ENCODE measurements at regions not wholly inside any gene's neighbourhood (a gene's known extent, or its start where the extent isn't known, plus 50 kb on each side); places are given as distances from the start of the nearest gene placed in this dataset. TPM values are rescaled to one million over a fixed set of nuclear protein-coding genes. Genes with fewer than 3 reads are reported as not detected.

GRCh38 chr12:128205145-128205544 lies 61.8 kb upstream of the TMEM132C start:
- H3K27ac Mint-ChIP-seq, result no peak overlapping the region
- no peaks in the 10 kb centered on the region for H3K27me3 Mint-ChIP-seq
- no peak overlapping the region for H3K9ac ChIP-seq (ENCODE audit: low read length)
- H3K4me1 Mint-ChIP-seq, result no peaks in the 10 kb centered on the region
- no peaks in the 10 kb centered on the region for H4K20me1 ChIP-seq (ENCODE audit: control insufficient read depth, insufficient read depth, low read length, poor library complexity, severe bottlenecking)
- ATAC-seq (ENCODE audit: low read depth), result no peak
- TF ChIP-seq CTCF (IDR thresholded peaks at IDR 0.05), result no peak
- TF ChIP-seq EZH2 (IDR thresholded peaks at IDR 0.05; ENCODE audit: borderline replicate concordance, insufficient read depth, low read depth, low read length, poor library complexity, severe bottlenecking), result no peak
- no peak overlapping the region for H3K4me3 ChIP-seq (ENCODE audit: control extremely low read depth in 1 of 5, extremely low read depth in 1 of 5, insufficient read depth in 1 of 5, low read depth in 2 of 5, low read length in 4 of 5)
- intact Hi-C loops (cut with micrococcal nuclease), result no loop called here
- DNase-seq, result no peak
- peaks cover 5% of the 10 kb centered on the region for H3K9me3 Mint-ChIP-seq (ENCODE audit: insufficient read depth)
- H3K4me3 Mint-ChIP-seq, result no peak overlapping the region
- H3K4me1 ChIP-seq (ENCODE audit: control insufficient read depth in 2 of 2, insufficient read depth in 2 of 2, low read length in 2 of 2), result no peaks in the 10 kb centered on the region
- no peaks in the 10 kb centered on the region for H3K36me3 ChIP-seq (replicated peaks in 1 of 2; ENCODE audit: control extremely low read depth in 1 of 2, control insufficient read depth in 1 of 2, extremely low read depth in 1 of 2, insufficient read depth in 2 of 2, low read length in 1 of 2)
- H3K9me3 ChIP-seq (ENCODE audit: control extremely low read depth in 1 of 3, control insufficient read depth in 2 of 3, insufficient read depth in 1 of 3, low read length in 2 of 3), result peaks cover 0 to 13% (median 0%) of the 10 kb centered on the region in 3 donors
- H3K79me2 ChIP-seq (ENCODE audit: control insufficient read depth, insufficient read depth, low read length), result no peaks in the 10 kb centered on the region
- WGBS (ENCODE audit: insufficient coverage), result 94% methylated on average over 3 of the region's 3 CpGs
- CTCF ChIA-PET, result no interaction called here
- H3K27me3 ChIP-seq (replicated peaks in 1 of 4; ENCODE audit: control extremely low read depth in 1 of 4, control insufficient read depth in 3 of 4, insufficient read depth in 4 of 4, low read length in 3 of 4), result no peaks in the 10 kb centered on the region
- H3K4me2 ChIP-seq (replicated peaks; ENCODE audit: low read depth, low read length, poor library complexity, severe bottlenecking), result no peak overlapping the region
- POLR2A ChIA-PET, result no interaction called here
- no peak overlapping the region for H3K27ac ChIP-seq (ENCODE audit: low read length in 2 of 2)
- H2AFZ ChIP-seq (ENCODE audit: insufficient read depth, low read depth, low read length, poor library complexity, severe bottlenecking), result no peak overlapping the region

- no peaks in the 10 kb centered on the region for H3K4me1 Mint-ChIP-seq
- Histone ChIP-seq H3K27ac (ENCODE audit: low read length in 2 of 2) (no peak overlapping the region), H3K9me3 (ENCODE audit: control extremely low read depth in 1 of 3, control insufficient read depth in 2 of 3, insufficient read depth in 1 of 3, low read length in 2 of 3) (peaks cover 0 to 13% (median 0%) of the 10 kb centered on the region in 3 donors), H3K4me2 (replicated peaks; ENCODE audit: low read depth, low read length, poor library complexity, severe bottlenecking) (no peak overlapping the region), H4K20me1 (ENCODE audit: control insufficient read depth, insufficient read depth, low read length, poor library complexity, severe bottlenecking) (no peaks in the 10 kb centered on the region), H3K79me2 (ENCODE audit: control insufficient read depth, insufficient read depth, low read length) (no peaks in the 10 kb centered on the region), H3K4me3 (ENCODE audit: control extremely low read depth in 1 of 5, extremely low read depth in 1 of 5, insufficient read depth in 1 of 5, low read depth in 2 of 5, low read length in 4 of 5) (no peak overlapping the region), H3K36me3 (replicated peaks in 1 of 2; ENCODE audit: control extremely low read depth in 1 of 2, control insufficient read depth in 1 of 2, extremely low read depth in 1 of 2, insufficient read depth in 2 of 2, low read length in 1 of 2) (no peaks in the 10 kb centered on the region), H2AFZ (ENCODE audit: insufficient read depth, low read depth, low read length, poor library complexity, severe bottlenecking) (no peak overlapping the region), H3K9ac (ENCODE audit: low read length) (no peak overlapping the region), H3K27me3 (replicated peaks in 1 of 4; ENCODE audit: control extremely low read depth in 1 of 4, control insufficient read depth in 3 of 4, insufficient read depth in 4 of 4, low read length in 3 of 4) (no peaks in the 10 kb centered on the region), H3K4me1 (ENCODE audit: control insufficient read depth in 2 of 2, insufficient read depth in 2 of 2, low read length in 2 of 2) (no peaks in the 10 kb centered on the region)
- H3K9me3 Mint-ChIP-seq (ENCODE audit: insufficient read depth), result peaks cover 5% of the 10 kb centered on the region
- POLR2A ChIA-PET, result no interaction called here
- no peaks in the 10 kb centered on the region for H3K27me3 Mint-ChIP-seq
- no peak for ATAC-seq (ENCODE audit: low read depth)
- no peak overlapping the region for H3K4me3 Mint-ChIP-seq
- TF ChIP-seq CTCF (IDR thresholded peaks at IDR 0.05), result no peak
- TF ChIP-seq EZH2 (IDR thresholded peaks at IDR 0.05; ENCODE audit: borderline replicate concordance, insufficient read depth, low read depth, low read length, poor library complexity, severe bottlenecking), result no peak
- intact Hi-C loops (cut with micrococcal nuclease), result no loop called here
- no peak for DNase-seq
- CTCF ChIA-PET, result no interaction called here
- WGBS (ENCODE audit: insufficient coverage), result 91% methylated on average over 3 of the region's 7 CpGs
- no peak overlapping the region for H3K27ac Mint-ChIP-seq
Observed at GRCh38 chr12:128205758-128206157, 61.2 kb upstream of the TMEM132C start.

Small RNAs in the stretch of these regions (small RNA-seq; reads per million reads assigned to genes)
- not detected for gene AC006065.2 (ENCODE audit: insufficient read length, low read depth, low replicate concordance)
- not detected for gene AC073913.2 (ENCODE audit: insufficient read length, low read depth, low replicate concordance)
- gene HSPE1P20 (ENCODE audit: insufficient read length, low read depth, low replicate concordance), result not detected
- gene RF00019 (ENCODE audit: insufficient read length, low read depth, low replicate concordance), result not detected
- not detected for gene RNU1-104P (ENCODE audit: insufficient read length, low read depth, low replicate concordance)

Measured in B cell (primary cell).